K562 (cell line): ENCODE measurements at regions not wholly inside any gene's neighbourhood (a gene's known extent, or its start where the extent isn't known, plus 50 kb on each side); places are given as distances from the start of the nearest gene placed in this dataset.

Experiments
- ATAC-seq: fragments of 200-7000 bp; cut with Tn5 transposase; 3 replicates; pipeline ENCODE4 v1.9.1; 2020; ENCODE audit warnings: moderate library complexity
- BruUV-seq: library from RNA; stranded (reverse); fragments of 400-500 nt; replicated peaks from 2 replicates; lab custom pipeline; 2021; lab: Mats Ljungman, UMichigan
- CTCF ChIA-PET: fragments of 300-600 bp; formaldehyde crosslinking; extraction: SDS; loops from one replicate; lab custom pipeline; 2021; ENCODE audit warnings: low intra/inter-chr PET ratio; lab: Yijun Ruan, JAX
- POLR2A ChIA-PET: fragments of 300-600, 350-650 bp; sonication (Branson Sonifier 250); formaldehyde crosslinking; extraction: SDS; loops from one replicate; lab custom pipeline; 2021; ENCODE audit warnings: antibody characterized with exemption, inconsistent platforms; lab: Yijun Ruan, JAX
- DNase-seq, 4 experiments: peaks; one replicate each; pipeline versions ENCODE4 v3.0.0 to v3.0.0-alpha.2; 2011 to 2018; ENCODE audit warnings: low spot score in 3 of 4, mixed read lengths in 3 of 4; ENCODE audit errors: extremely low read depth in 1 of 4
- FAIRE-seq: peaks from 2 replicates; lab custom pipeline; 2011; peaks lifted over from hg19 to GRCh38; lab: Jason Lieb, UNC
- H2AFZ ChIP-seq: 2 replicates; pipeline ENCODE4 v1.6.0; 2011; ENCODE audit warnings: low read depth, low read length, control low read depth, inconsistent platforms
- H3K27ac ChIP-seq: fragments of 200-600 bp; 3 replicates; pipeline ENCODE4 v1.8.0; 2011; ENCODE audit warnings: low read depth, mild to moderate bottlenecking, control low read depth, inconsistent platforms, low read length, moderate library complexity, mixed read lengths; ENCODE audit errors: extremely low read depth
- H3K27me3 ChIP-seq, 2 experiments: fragments of 300-600 bp in 1 of 2; 2 replicates in 1 of 2; 3 replicates in 1 of 2; pipeline versions ENCODE4 v1.6.0 to v1.8.0; 2011; ENCODE audit warnings: inconsistent platforms in 2 of 2, low read length in 2 of 2, mild to moderate bottlenecking in 1 of 2, mixed read lengths in 1 of 2, moderate library complexity in 1 of 2; ENCODE audit not compliant: control insufficient read depth in 2 of 2, insufficient read depth in 2 of 2
- H3K36me3 ChIP-seq: fragments of 300-600 bp; 3 replicates; pipeline ENCODE4 v1.8.0; 2011; ENCODE audit warnings: mild to moderate bottlenecking, low read length, inconsistent platforms; ENCODE audit not compliant: control insufficient read depth, insufficient read depth
- H3K4me1 ChIP-seq, 2 experiments: fragments of 200-600 bp in 1 of 2; replicated peaks in 1 of 2; 2 replicates in 1 of 2; 3 replicates in 1 of 2; pipeline versions ENCODE4 v1.5.1 to v1.8.0; 2011; ENCODE audit warnings: inconsistent platforms in 2 of 2, low read length in 2 of 2, mild to moderate bottlenecking in 1 of 2, mixed read lengths in 1 of 2, moderate library complexity in 1 of 2; ENCODE audit not compliant: control insufficient read depth in 2 of 2, insufficient read depth in 2 of 2
- H3K4me2 ChIP-seq: 2 replicates; pipeline ENCODE4 v1.6.1; 2011; ENCODE audit warnings: low read length, control low read depth, inconsistent platforms, mixed read lengths; ENCODE audit not compliant: insufficient read depth
- H3K4me3 ChIP-seq: fragments of 200-600 bp; sonication (generic), shearing (Covaris generic); 2 replicates; pipeline ENCODE4 v1.5.1; 2016; ENCODE audit warnings: control low read depth, inconsistent platforms
- H3K79me2 ChIP-seq: fragments of 200-600 bp; 3 replicates; pipeline ENCODE4 v1.8.0; 2011; ENCODE audit warnings: low read length, inconsistent platforms; ENCODE audit not compliant: control insufficient read depth, insufficient read depth
- H3K9ac ChIP-seq, 2 experiments: 2 replicates each; pipeline versions ENCODE4 v1.6.0 to v1.6.1; 2011; ENCODE audit warnings: low read depth in 2 of 2, low read length in 2 of 2, control low read depth in 1 of 2, inconsistent platforms in 1 of 2, mild to moderate bottlenecking in 1 of 2, mixed read lengths in 1 of 2; ENCODE audit not compliant: insufficient read depth in 1 of 2
- H3K9me1 ChIP-seq: one replicate; pipeline ENCODE4 v1.6.0; 2011; ENCODE audit warnings: inconsistent platforms, mild to moderate bottlenecking, low read length, moderate library complexity; ENCODE audit not compliant: control insufficient read depth, insufficient read depth
- H3K9me3 ChIP-seq: replicated peaks from 2 replicates; pipeline ENCODE4 v1.5.1; 2011; ENCODE audit warnings: low read depth, low read length, inconsistent platforms; ENCODE audit not compliant: control insufficient read depth, insufficient read depth
- H4K20me1 ChIP-seq: replicated peaks from 2 replicates; pipeline ENCODE4 v1.6.1; 2011; ENCODE audit warnings: low read length, inconsistent platforms, mixed read lengths; ENCODE audit not compliant: control insufficient read depth, insufficient read depth
- BRD4 ChIP-seq: fragments of 200-600 bp; sonication (generic); IDR thresholded peaks from 2 replicates; pipeline ENCODE4 v1.6.1; 2017; ENCODE audit warnings: inconsistent platforms
- HDAC1 ChIP-seq, 2 experiments: fragments of 450-650 bp; IDR thresholded peaks; 2 replicates each; pipeline ENCODE4 v1.6.1; 2016 to 2017; ENCODE audit warnings: inconsistent platforms in 1 of 2, mild to moderate bottlenecking in 1 of 2, moderate library complexity in 1 of 2
- PRPF4 ChIP-seq: fragments of 200-400 bp; formaldehyde crosslinking; IDR thresholded peaks from one replicate; pipeline ENCODE4 v1.6.1; 2017; ENCODE audit warnings: low read length, low read depth, mild to moderate bottlenecking; ENCODE audit not compliant: insufficient read depth, poor library complexity, severe bottlenecking
- SMARCE1 ChIP-seq: fragments of 450-650 bp; IDR thresholded peaks from 2 replicates; pipeline ENCODE4 v1.7.1; 2016; ENCODE audit warnings: mild to moderate bottlenecking
- ZNF282 ChIP-seq: sonication (generic); formaldehyde crosslinking; IDR thresholded peaks from 2 replicates; pipeline ENCODE4 v1.8.1; 2023; ENCODE audit warnings: missing genetic modification reagents
- ZNF324 ChIP-seq: fragments of 250-450 bp; sonication (Bioruptor Pico); IDR thresholded peaks from 2 replicates; pipeline ENCODE4 v1.4.0; 2020; ENCODE audit warnings: mild to moderate bottlenecking
- ZNF77 ChIP-seq: fragments of 250-450 bp; sonication (Bioruptor Pico); IDR thresholded peaks from 2 replicates; pipeline ENCODE4 v1.5.0; 2020
- WGBS: fragments of 100-300 bp; shearing (Covaris generic); methylation state at CpG from one replicate; pipeline ENCODE4 v1.1.6; 2016; ENCODE audit warnings: low coverage, mixed read lengths; ENCODE audit not compliant: insufficient coverage; ENCODE audit errors: missing lambda C conversion rate; 5-methylcytosine and 5-hydroxymethylcytosine counted together
- in situ Hi-C: fragments of 300-500 bp; cut with MboI; formaldehyde crosslinking; loops from 4 replicates; pipeline ENCODE4 v1.15.0; 2018; ENCODE audit warnings: inconsistent platforms, mixed read lengths
- intact Hi-C: fragments of 100-400 bp; cut with micrococcal nuclease; formaldehyde crosslinking; loops from 2 replicates; pipeline ENCODE4 v1.14.2; 2022
- TF ChIP-seq, protein P1 (sequence below): fragments of 450-650 bp; IDR thresholded peaks from 2 replicates; pipeline ENCODE4 v1.6.1; 2016; ENCODE audit warnings: antibody characterized with exemption

DNA sequence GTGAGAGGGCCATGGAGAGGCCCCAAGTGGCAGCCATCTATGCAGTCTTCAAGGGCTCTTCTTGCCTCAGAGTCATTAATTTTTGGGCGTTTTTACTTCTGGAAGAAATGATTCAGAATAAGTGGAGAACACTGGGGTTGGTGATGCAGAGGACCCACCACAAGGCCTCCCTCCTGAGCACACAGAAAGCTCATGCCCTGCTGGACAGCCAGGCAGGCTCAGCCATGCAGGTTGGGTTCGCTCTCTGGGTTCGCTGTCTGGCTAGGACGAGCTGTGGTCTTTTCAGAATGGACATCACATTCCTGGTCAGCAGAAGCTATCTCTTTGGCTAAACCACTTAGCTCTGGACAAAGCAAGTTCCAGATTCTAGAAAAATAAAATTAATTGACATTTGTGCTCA, 480.8 kb downstream of the RPS24 start:
- H3K4me1 ChIP-seq, result no peaks in the 10 kb centered on the region
- no peak overlapping the region for H2AFZ ChIP-seq
- peaks cover 3% of the 10 kb centered on the region for H3K9me1 ChIP-seq
- no peak overlapping the region for H3K9ac ChIP-seq
- peaks cover 0 to 9% of the 10 kb centered on the region in 2 experiments; a peak in 2 of 5 replicates for H3K27me3 ChIP-seq
- in situ Hi-C loops (no loop called here), intact Hi-C loops (no loop called here)
- TF ChIP-seq HDAC1 (IDR thresholded peaks at IDR 0.05) (no peak), ZNF77 (no peak), PRPF4 (no peak), SMARCE1 (no peak), ZNF282 (no peak), BRD4 (no peak), ZNF324 (CRISPR knock-in tag) (no peak)
- TF ChIP-seq, protein P1, sequence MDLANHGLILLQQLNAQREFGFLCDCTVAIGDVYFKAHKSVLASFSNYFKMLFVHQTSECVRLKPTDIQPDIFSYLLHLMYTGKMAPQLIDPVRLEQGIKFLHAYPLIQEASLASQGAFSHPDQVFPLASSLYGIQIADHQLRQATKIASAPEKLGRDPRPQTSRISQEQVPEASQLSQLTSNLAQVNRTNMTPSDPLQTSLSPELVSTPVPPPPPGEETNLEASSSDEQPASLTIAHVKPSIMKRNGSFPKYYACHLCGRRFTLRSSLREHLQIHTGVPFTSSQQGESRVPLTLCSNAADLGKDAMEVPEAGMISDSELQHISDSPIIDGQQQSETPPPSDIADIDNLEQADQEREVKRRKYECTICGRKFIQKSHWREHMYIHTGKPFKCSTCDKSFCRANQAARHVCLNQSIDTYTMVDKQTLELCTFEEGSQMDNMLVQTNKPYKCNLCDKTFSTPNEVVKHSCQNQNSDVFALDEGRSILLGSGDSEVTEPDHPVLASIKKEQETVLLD, result no peak
- H3K9me3 ChIP-seq, result no peaks in the 10 kb centered on the region
- H4K20me1 ChIP-seq, result peaks cover 4% of the 10 kb centered on the region; the same call in 1 of the 2 replicates
- ChIA-PET POLR2A (interaction anchor here (1.3 kb wide), 1 partner anchor 20 kb away, joined by 3 read pairs; no protein-coding TSS in a partner anchor), CTCF (no interaction called here)
- ATAC-seq (no peak), FAIRE-seq (no peak), DNase-seq (no peak)
- H3K27ac ChIP-seq, result no peak overlapping the region
- no peaks in the 10 kb centered on the region for H3K36me3 ChIP-seq
- no peak overlapping the region for H3K4me3 ChIP-seq
- no TSS peak for BruUV-seq
- WGBS, result 0% methylated on average over 4 of the region's 4 CpGs
- H3K4me2 ChIP-seq, result no peak overlapping the region
- H3K79me2 ChIP-seq, result no peaks in the 10 kb centered on the region
